Gastrocnemius medialis (tissue), 4 donors: ENCODE measurements at regions not wholly inside any gene's neighbourhood (a gene's known extent, or its start where the extent isn't known, plus 50 kb on each side); places are given as distances from the start of the nearest gene placed in this dataset.

Source experiments
- ATAC-seq, 2 donors: fragments of 150-250 bp; one replicate each; pipeline ENCODE4 v1.9.1; 2016
- DNase-seq, 2 donors: peaks; one replicate each; pipeline ENCODE4 v3.0.0-alpha.2; 2019
- H3K27ac ChIP-seq, 4 donors: fragments of 200-600 bp; sonication (generic); 1 replicate in 1 of 4; 2 replicates in 3 of 4; pipeline ENCODE4 v1.5.1; 2016 to 2018; ENCODE audit warnings: mild to moderate bottlenecking in 2 of 4, moderate library complexity in 1 of 4
- H3K27me3 ChIP-seq, 3 donors: fragments of 200-600 bp; sonication (generic) in 2 of 3; 1 replicate in 1 of 3; 2 replicates in 2 of 3; pipeline versions ENCODE4 v1.5.1 to v1.6.0; 2016 to 2019; ENCODE audit warnings: mild to moderate bottlenecking in 1 of 3, moderate library complexity in 1 of 3
- H3K36me3 ChIP-seq, 2 donors: fragments of 200-600 bp; sonication (generic) in 1 of 2; one replicate each; pipeline ENCODE4 v1.5.1; 2017 to 2018
- H3K4me1 ChIP-seq, 2 donors: fragments of 200-600 bp; sonication (generic) in 1 of 2; one replicate each; pipeline ENCODE4 v1.5.1; 2016 to 2017; ENCODE audit warnings: mild to moderate bottlenecking in 2 of 2
- H3K4me3 ChIP-seq, 4 donors: fragments of 200-600 bp; sonication (generic) in 3 of 4; 1 replicate in 1 of 4; 2 replicates in 3 of 4; pipeline ENCODE4 v1.5.1; 2016 to 2019; ENCODE audit warnings: mild to moderate bottlenecking in 2 of 4
- H3K9me3 ChIP-seq, 3 donors: fragments of 200-600 bp; sonication (generic) in 2 of 3; 1 replicate in 1 of 3; 2 replicates in 2 of 3; pipeline ENCODE4 v1.5.1; 2016 to 2019
- CTCF ChIP-seq, 5 experiments: fragments of 450-650 bp in 3 of 5; fragments of 200-600 bp in 2 of 5; sonication (generic) in 2 of 5; IDR thresholded peaks in 4 of 5; conservative IDR thresholded peaks in 1 of 5; 1 replicate in 4 of 5; 2 replicates in 1 of 5; pipeline ENCODE4 v1.5.1; 2016 to 2019; ENCODE audit warnings: antibody characterized with exemption in 5 of 5, mild to moderate bottlenecking in 3 of 5, moderate library complexity in 3 of 5
- POLR2A ChIP-seq, 2 donors: fragments of 450-650 bp; IDR thresholded peaks; one replicate each; pipeline ENCODE4 v1.6.1; 2017; ENCODE audit warnings: antibody characterized with exemption in 2 of 2, mild to moderate bottlenecking in 2 of 2, moderate library complexity in 2 of 2
- in situ Hi-C, 4 donors: fragments of 200-750 bp; cut with MboI; loops; one replicate each; pipeline versions ENCODE4 v1.15.0 to v1.8.0; 2017; ENCODE audit warnings: low sequenced_read_pairs in 4 of 4
- intact Hi-C: fragments of 100-400 bp; cut with DNase I; formaldehyde crosslinking; loops from one replicate; pipeline ENCODE4 v1.15.1; 2023; ENCODE audit warnings: low total_unique reads

- H3K4me1 ChIP-seq: no peaks in the 10 kb centered on the region
- ATAC-seq (no peak), DNase-seq (no peak)
- no peak for TF ChIP-seq CTCF (IDR thresholded peaks at IDR 0.05 in 4 of 5, conservative IDR thresholded peaks at IDR 0.05 in 1 of 5)
- TF ChIP-seq POLR2A (IDR thresholded peaks at IDR 0.05): no peak
- H3K27me3 ChIP-seq: no peaks in the 10 kb centered on the region
- no peaks in the 10 kb centered on the region for H3K9me3 ChIP-seq
- intact Hi-C loops: no loop called here
- in situ Hi-C loops: no loop called here
- H3K4me3 ChIP-seq: no peak overlapping the region
- no peak overlapping the region for H3K27ac ChIP-seq
- H3K36me3 ChIP-seq: no peaks in the 10 kb centered on the region
These were observed 305.9 kb downstream of the BRINP2 start for GRCh38 chr1:177476676-177477075.

GRCh38 chr1:177472567-177472966 is 301.8 kb downstream of the BRINP2 start:
- ATAC-seq (no peak), DNase-seq (no peak)
- intact Hi-C loops: no loop called here
- Histone ChIP-seq H3K4me1 (peaks cover 0 to 5% of the 10 kb centered on the region in 2 donors), H3K36me3 (no peaks in the 10 kb centered on the region), H3K4me3 (no peak overlapping the region), H3K27ac (no peak overlapping the region), H3K27me3 (no peaks in the 10 kb centered on the region), H3K9me3 (no peaks in the 10 kb centered on the region)
- in situ Hi-C loops: no loop called here
- TF ChIP-seq POLR2A (IDR thresholded peaks at IDR 0.05) (no peak), CTCF (IDR thresholded peaks at IDR 0.05 in 4 of 5, conservative IDR thresholded peaks at IDR 0.05 in 1 of 5) (no peak)

- Histone ChIP-seq H3K9me3 (no peaks in the 10 kb centered on the region), H3K27ac (no peak overlapping the region), H3K4me1 (peaks cover 0 to 5% of the 10 kb centered on the region in 2 donors), H3K36me3 (no peaks in the 10 kb centered on the region), H3K4me3 (no peak overlapping the region), H3K27me3 (no peaks in the 10 kb centered on the region)
- TF ChIP-seq CTCF (IDR thresholded peaks at IDR 0.05 in 4 of 5, conservative IDR thresholded peaks at IDR 0.05 in 1 of 5) (no peak), POLR2A (IDR thresholded peaks at IDR 0.05) (no peak)
- in situ Hi-C loops (no loop called here), intact Hi-C loops (no loop called here)
- no peak for DNase-seq
- no peak for ATAC-seq
These were observed 300.5 kb downstream of the BRINP2 start for GRCh38 chr1:177471244-177471643.

- no peaks in the 10 kb centered on the region for H3K27me3 ChIP-seq
These were observed 298.8 kb downstream of the BRINP2 start for GRCh38 chr1:177469519-177469918.

More at GRCh38 chr1:177469519-177469918, 298.8 kb downstream of the BRINP2 start:
- Histone ChIP-seq H3K27ac (no peak overlapping the region), H3K9me3 (no peaks in the 10 kb centered on the region), H3K4me1 (peaks cover 0 to 5% of the 10 kb centered on the region in 2 donors), H3K4me3 (no peak overlapping the region), H3K36me3 (no peaks in the 10 kb centered on the region)
- intact Hi-C loops (no loop called here), in situ Hi-C loops (no loop called here)
- ATAC-seq (no peak), DNase-seq (no peak)
- TF ChIP-seq CTCF (IDR thresholded peaks at IDR 0.05 in 4 of 5, conservative IDR thresholded peaks at IDR 0.05 in 1 of 5) (no peak), POLR2A (IDR thresholded peaks at IDR 0.05) (no peak)
